A673 (cell line): ENCODE measurements at regions not wholly inside any gene's neighbourhood (a gene's known extent, or its start where the extent isn't known, plus 50 kb on each side); places are given as distances from the start of the nearest gene placed in this dataset.

Source experiments
- BruUV-seq: library from RNA; stranded (reverse); fragments of 400-500 nt; replicated peaks from 2 replicates; lab custom pipeline; 2021; lab: Mats Ljungman, UMichigan
- CTCF ChIA-PET: fragments of 300-600 bp; sonication (Branson Sonifier 250); formaldehyde crosslinking; loops from one replicate; lab custom pipeline; 2022; ENCODE audit warnings: antibody characterized with exemption; lab: Charles Lee
- POLR2A ChIA-PET: fragments of 300-600 bp; sonication (Branson Sonifier 250); formaldehyde crosslinking; loops from one replicate; lab custom pipeline; 2022; ENCODE audit warnings: antibody characterized with exemption; ENCODE audit not compliant: low non-redundant PET; lab: Charles Lee
- DNase-seq: peaks from one replicate; pipeline ENCODE4 v3.0.0-alpha.2; 2015; ENCODE audit warnings: low spot score
- H3K27ac ChIP-seq: fragments of 200-600 bp; sonication (generic); 2 replicates; pipeline ENCODE4 v1.5.1; 2016; ENCODE audit warnings: mixed run types, low read depth, mild to moderate bottlenecking, mixed read lengths, antibody characterized with exemption, low read length; ENCODE audit not compliant: poor library complexity, severe bottlenecking
- H3K27me3 ChIP-seq: fragments of 200-600 bp; sonication (generic); replicated peaks from 2 replicates; pipeline ENCODE4 v1.6.1; 2017; ENCODE audit warnings: mixed run types, low read depth, mild to moderate bottlenecking, mixed read lengths, antibody characterized with exemption, low read length; ENCODE audit not compliant: insufficient read depth, poor library complexity
- H3K36me3 ChIP-seq: fragments of 200-600 bp; sonication (generic); 2 replicates; pipeline ENCODE4 v1.6.1; 2016; ENCODE audit warnings: mixed run types, mild to moderate bottlenecking, mixed read lengths, antibody characterized with exemption, low read length; ENCODE audit not compliant: insufficient read depth, poor library complexity, severe bottlenecking
- H3K4me1 ChIP-seq: fragments of 200-600 bp; sonication (generic); 2 replicates; pipeline ENCODE4 v1.6.1; 2017; ENCODE audit warnings: mixed run types, mild to moderate bottlenecking, mixed read lengths, antibody characterized with exemption, low read length; ENCODE audit not compliant: insufficient read depth, poor library complexity, severe bottlenecking
- H3K4me3 ChIP-seq: fragments of 200-600 bp; sonication (generic); 2 replicates; pipeline ENCODE4 v1.5.1; 2016; ENCODE audit warnings: low read depth, mixed run types, mild to moderate bottlenecking, mixed read lengths, low read length; ENCODE audit not compliant: poor library complexity, severe bottlenecking
- H3K9me3 ChIP-seq: fragments of 200-600 bp; sonication (generic); 2 replicates; pipeline ENCODE4 v1.6.1; 2016; ENCODE audit warnings: mixed run types, low read depth, mild to moderate bottlenecking, mixed read lengths, antibody characterized with exemption, low read length; ENCODE audit not compliant: poor library complexity, severe bottlenecking
- CTCF ChIP-seq: fragments of 300-800, 200-600 bp; sonication (generic); conservative IDR thresholded peaks from 2 replicates; pipeline ENCODE4 v1.5.1; 2017; ENCODE audit warnings: low read depth, mild to moderate bottlenecking, antibody characterized with exemption, low read length, moderate library complexity, mixed read lengths
- EZH2 ChIP-seq: fragments of 200-600 bp; sonication (generic); IDR thresholded peaks from 2 replicates; pipeline ENCODE4 v1.6.1; 2017; ENCODE audit warnings: borderline replicate concordance, low read depth, mild to moderate bottlenecking, mixed read lengths, antibody characterized with exemption, low read length; ENCODE audit not compliant: poor library complexity, severe bottlenecking
- intact Hi-C: fragments of 100-400 bp; cut with micrococcal nuclease; formaldehyde crosslinking; loops from one replicate; pipeline ENCODE4 v1.10.0; 2022; ENCODE audit not compliant: unreplicated experiment

GRCh38 chr2:239526666-239527415, 126.0 kb upstream of the HDAC4 start:
- TF ChIP-seq EZH2 (no peak), CTCF (no peak)
- no peak for DNase-seq
- ChIA-PET POLR2A (interaction anchor here (0.6 kb wide), 1 partner anchor 41 kb away, joined by 7 read pairs; no protein-coding TSS in a partner anchor), CTCF (no interaction called here)
- BruUV-seq, result no TSS peak
- Histone ChIP-seq H3K36me3 (no peaks in the 10 kb centered on the region), H3K4me1 (no peaks in the 10 kb centered on the region), H3K27me3 (peaks cover 9% of the 10 kb centered on the region), H3K9me3 (no peaks in the 10 kb centered on the region), H3K4me3 (no peak overlapping the region), H3K27ac (no peak overlapping the region)
- intact Hi-C loops, result no loop called here

GRCh38 chr2:239526038-239526437, 125.2 kb upstream of the HDAC4 start:
- no peak overlapping the region for H3K4me3 ChIP-seq
- H3K27me3 ChIP-seq, result peaks cover 7% of the 10 kb centered on the region
- TF ChIP-seq EZH2 (no peak), CTCF (no peak)
- BruUV-seq, result no TSS peak
- ChIA-PET CTCF (no interaction called here), POLR2A (no interaction called here)
- no peak overlapping the region for H3K27ac ChIP-seq
- H3K9me3 ChIP-seq, result no peaks in the 10 kb centered on the region
- no peaks in the 10 kb centered on the region for H3K36me3 ChIP-seq
- intact Hi-C loops, result no loop called here
- H3K4me1 ChIP-seq, result no peaks in the 10 kb centered on the region
- no peak for DNase-seq

- TF ChIP-seq CTCF (no peak), EZH2 (no peak)
- BruUV-seq, result no TSS peak
- CTCF ChIA-PET, result no interaction called here
- Histone ChIP-seq H3K27ac (no peak overlapping the region), H3K36me3 (no peaks in the 10 kb centered on the region), H3K27me3 (no peaks in the 10 kb centered on the region), H3K9me3 (no peaks in the 10 kb centered on the region), H3K4me1 (no peaks in the 10 kb centered on the region), H3K4me3 (no peak overlapping the region)
- intact Hi-C loops, result no loop called here
- POLR2A ChIA-PET, result no interaction called here
- no peak for DNase-seq
Observed at GRCh38 chr2:239523954-239524330, 123.1 kb upstream of the HDAC4 start.
